ENCODE measurements at regions not wholly inside any gene's neighbourhood (a gene's known extent, or its start where the extent isn't known, plus 50 kb on each side); places are given as distances from the start of the nearest gene placed in this dataset.

- Histone ChIP-seq H3K27ac (ENCODE audit: low read depth, low read length) (no peak overlapping the region), H3K27me3 (ENCODE audit: insufficient read depth, low read length) (no peaks in the 10 kb centered on the region), H3K9me3 (ENCODE audit: control insufficient read depth in 1 of 2, low read length in 2 of 2) (no peaks in the 10 kb centered on the region), H3K4me3 (ENCODE audit: low read length in 2 of 2) (no peak overlapping the region), H3K4me1 (ENCODE audit: insufficient read depth, low read length) (no peaks in the 10 kb centered on the region), H3K36me3 (ENCODE audit: insufficient read depth, low read length) (no peaks in the 10 kb centered on the region)
- no peaks in the 10 kb centered on the region for H3K36me3 Mint-ChIP-seq
- CTCF ChIA-PET (ENCODE audit: partially characterized antibody) = interaction anchor here (1.0 kb wide), 1 partner anchor 9 kb away, joined by 3 read pairs; no protein-coding TSS in a partner anchor
- H3K27ac Mint-ChIP-seq = no peak overlapping the region
- H3K9me3 Mint-ChIP-seq = no peaks in the 10 kb centered on the region
- no peak overlapping the region for H3K4me3 Mint-ChIP-seq
- peaks cover 0 to 1% of the 10 kb centered on the region in 2 donors for H3K27me3 Mint-ChIP-seq
- no peaks in the 10 kb centered on the region for H3K4me1 Mint-ChIP-seq
- intact Hi-C loops (cut with micrococcal nuclease) = no loop called here
- POLR2A ChIA-PET (ENCODE audit: partially characterized antibody) = no interaction called here
- DNase-seq = no peak
These were observed 361.9 kb upstream of the RASGEF1B start for GRCh38 chr4:81833576-81833975.

- H3K27me3 ChIP-seq (ENCODE audit: insufficient read depth, low read length) = no peaks in the 10 kb centered on the region
- no peak overlapping the region for H3K27ac ChIP-seq (ENCODE audit: low read depth, low read length)
- Mint-ChIP-seq H3K36me3 (no peaks in the 10 kb centered on the region), H3K4me1 (no peaks in the 10 kb centered on the region), H3K9me3 (peaks cover 0 to 2% (median 0%) of the 10 kb centered on the region in 8 donors), H3K27me3 (peaks cover 0 to 3% of the 10 kb centered on the region in 2 donors), H3K4me3 (no peak overlapping the region), H3K27ac (no peak overlapping the region)
- POLR2A ChIA-PET (ENCODE audit: partially characterized antibody) = no interaction called here
- H3K36me3 ChIP-seq (ENCODE audit: insufficient read depth, low read length) = no peaks in the 10 kb centered on the region
- no peak for DNase-seq
- H3K4me1 ChIP-seq (ENCODE audit: insufficient read depth, low read length) = no peaks in the 10 kb centered on the region
- no peak overlapping the region for H3K4me3 ChIP-seq (ENCODE audit: low read length in 2 of 2)
- intact Hi-C loops (cut with micrococcal nuclease) = no loop called here
- H3K9me3 ChIP-seq (ENCODE audit: control insufficient read depth in 1 of 2, low read length in 2 of 2) = no peaks in the 10 kb centered on the region
- CTCF ChIA-PET (ENCODE audit: partially characterized antibody) = interaction anchor here (1.4 kb wide), 1 partner anchor 362 kb away, joined by 6 read pairs; no protein-coding TSS in a partner anchor
These were observed 357.3 kb upstream of the RASGEF1B start for GRCh38 chr4:81828991-81829390.

- Mint-ChIP-seq H3K27me3 (peaks cover 0 to 3% of the 10 kb centered on the region in 2 donors), H3K9me3 (peaks cover 0 to 2% (median 0%) of the 10 kb centered on the region in 8 donors), H3K27ac (no peak overlapping the region), H3K4me3 (no peak overlapping the region), H3K4me1 (no peaks in the 10 kb centered on the region), H3K36me3 (no peaks in the 10 kb centered on the region)
- Histone ChIP-seq H3K4me1 (ENCODE audit: insufficient read depth, low read length) (no peaks in the 10 kb centered on the region), H3K4me3 (ENCODE audit: low read length in 2 of 2) (no peak overlapping the region), H3K27me3 (ENCODE audit: insufficient read depth, low read length) (no peaks in the 10 kb centered on the region), H3K36me3 (ENCODE audit: insufficient read depth, low read length) (no peaks in the 10 kb centered on the region), H3K9me3 (ENCODE audit: control insufficient read depth in 1 of 2, low read length in 2 of 2) (no peaks in the 10 kb centered on the region), H3K27ac (ENCODE audit: low read depth, low read length) (no peak overlapping the region)
- intact Hi-C loops (cut with micrococcal nuclease) = no loop called here
- no peak for DNase-seq
- CTCF ChIA-PET (ENCODE audit: partially characterized antibody) = no interaction called here
- POLR2A ChIA-PET (ENCODE audit: partially characterized antibody) = no interaction called here
These were observed 356.0 kb upstream of the RASGEF1B start for GRCh38 chr4:81827577-81828202.

GRCh38 chr4:81826817-81827424, 355.2 kb upstream of the RASGEF1B start:
- POLR2A ChIA-PET (ENCODE audit: partially characterized antibody) = no interaction called here
- Mint-ChIP-seq H3K27me3 (peaks cover 0 to 3% of the 10 kb centered on the region in 2 donors), H3K9me3 (peaks cover 0 to 2% (median 0%) of the 10 kb centered on the region in 8 donors), H3K4me1 (no peaks in the 10 kb centered on the region), H3K4me3 (no peak overlapping the region), H3K36me3 (no peaks in the 10 kb centered on the region), H3K27ac (no peak overlapping the region)
- no peak overlapping the region for H3K27ac ChIP-seq (ENCODE audit: low read depth, low read length)
- H3K27me3 ChIP-seq (ENCODE audit: insufficient read depth, low read length) = no peaks in the 10 kb centered on the region
- H3K4me3 ChIP-seq (ENCODE audit: low read length in 2 of 2) = no peak overlapping the region
- CTCF ChIA-PET (ENCODE audit: partially characterized antibody) = no interaction called here
- H3K9me3 ChIP-seq (ENCODE audit: control insufficient read depth in 1 of 2, low read length in 2 of 2) = no peaks in the 10 kb centered on the region
- H3K36me3 ChIP-seq (ENCODE audit: insufficient read depth, low read length) = no peaks in the 10 kb centered on the region
- no peak for DNase-seq
- H3K4me1 ChIP-seq (ENCODE audit: insufficient read depth, low read length) = no peaks in the 10 kb centered on the region
- intact Hi-C loops (cut with micrococcal nuclease) = no loop called here

- Histone ChIP-seq H3K4me1 (ENCODE audit: insufficient read depth, low read length) (no peaks in the 10 kb centered on the region), H3K36me3 (ENCODE audit: insufficient read depth, low read length) (no peaks in the 10 kb centered on the region), H3K9me3 (ENCODE audit: control insufficient read depth in 1 of 2, low read length in 2 of 2) (no peaks in the 10 kb centered on the region), H3K4me3 (ENCODE audit: low read length in 2 of 2) (no peak overlapping the region), H3K27me3 (ENCODE audit: insufficient read depth, low read length) (no peaks in the 10 kb centered on the region), H3K27ac (ENCODE audit: low read depth, low read length) (no peak overlapping the region)
- ChIA-PET CTCF (ENCODE audit: partially characterized antibody) (no interaction called here), POLR2A (ENCODE audit: partially characterized antibody) (no interaction called here)
- Mint-ChIP-seq H3K27me3 (peaks cover 0 to 5% of the 10 kb centered on the region in 2 donors), H3K4me3 (no peak overlapping the region), H3K4me1 (no peaks in the 10 kb centered on the region), H3K9me3 (peaks cover 0 to 2% (median 0%) of the 10 kb centered on the region in 8 donors), H3K27ac (no peak overlapping the region), H3K36me3 (no peaks in the 10 kb centered on the region)
- intact Hi-C loops (cut with micrococcal nuclease) = no loop called here
- no peak for DNase-seq
These were observed 354.6 kb upstream of the RASGEF1B start for GRCh38 chr4:81826335-81826734.

- no peak overlapping the region for H3K4me3 Mint-ChIP-seq
- no peaks in the 10 kb centered on the region for H3K4me1 Mint-ChIP-seq
- H3K27me3 Mint-ChIP-seq = peaks cover 13 to 17% of the 10 kb centered on the region in 2 donors
- H3K9me3 Mint-ChIP-seq = peaks cover 0 to 2% (median 0%) of the 10 kb centered on the region in 8 donors
- no peak overlapping the region for H3K27ac Mint-ChIP-seq
- ChIA-PET CTCF (ENCODE audit: partially characterized antibody) (no interaction called here), POLR2A (ENCODE audit: partially characterized antibody) (no interaction called here)
- no peak overlapping the region for H3K4me3 ChIP-seq (ENCODE audit: low read length in 2 of 2)
- no peaks in the 10 kb centered on the region for H3K36me3 Mint-ChIP-seq
- H3K4me1 ChIP-seq (ENCODE audit: insufficient read depth, low read length) = no peaks in the 10 kb centered on the region
- intact Hi-C loops (cut with micrococcal nuclease) = no loop called here
- no peak overlapping the region for H3K27ac ChIP-seq (ENCODE audit: low read depth, low read length)
- no peaks in the 10 kb centered on the region for H3K9me3 ChIP-seq (ENCODE audit: control insufficient read depth in 1 of 2, low read length in 2 of 2)
- no peaks in the 10 kb centered on the region for H3K36me3 ChIP-seq (ENCODE audit: insufficient read depth, low read length)
- no peaks in the 10 kb centered on the region for H3K27me3 ChIP-seq (ENCODE audit: insufficient read depth, low read length)
- no peak for DNase-seq
These were observed 346.7 kb upstream of the RASGEF1B start for GRCh38 chr4:81818385-81818920.

DNA sequence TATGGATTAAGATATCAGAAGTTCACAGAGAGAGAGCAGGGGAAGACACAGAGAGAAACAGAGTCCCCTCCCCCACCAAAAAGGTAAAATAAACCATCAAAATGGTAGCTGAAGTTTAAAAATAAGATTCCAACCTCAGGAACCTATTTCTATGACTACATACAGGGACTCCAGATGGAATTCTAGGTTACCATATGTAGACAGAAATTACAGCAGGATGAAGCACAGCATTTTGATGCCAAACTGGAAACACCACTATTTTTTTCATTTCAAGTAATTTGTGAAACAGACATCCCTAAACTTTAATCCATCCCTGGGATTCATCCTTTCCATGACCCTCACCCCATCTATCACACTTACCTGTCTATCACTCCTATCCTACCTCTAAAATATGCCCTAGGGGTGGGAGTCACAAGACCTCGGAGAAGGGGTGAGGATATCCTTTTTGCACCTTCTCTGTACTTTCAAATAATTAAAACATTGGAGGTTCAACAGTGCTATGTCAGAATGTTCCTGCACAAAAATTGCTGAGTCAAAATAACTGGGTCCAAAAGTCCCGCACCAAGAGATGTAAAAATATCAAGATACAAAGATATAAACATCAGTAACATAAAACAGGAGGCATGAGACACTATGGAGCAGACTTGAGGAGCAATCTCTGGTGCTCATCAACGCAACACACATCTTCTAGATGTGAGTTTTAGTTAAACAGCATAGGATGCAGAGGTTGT, 344.5 kb upstream of the RASGEF1B start:
- ChIA-PET POLR2A (ENCODE audit: partially characterized antibody) (no interaction called here), CTCF (ENCODE audit: partially characterized antibody) (no interaction called here)
- Histone ChIP-seq H3K9me3 (ENCODE audit: control insufficient read depth in 1 of 2, low read length in 2 of 2) (no peaks in the 10 kb centered on the region), H3K27ac (ENCODE audit: low read depth, low read length) (no peak overlapping the region), H3K36me3 (ENCODE audit: insufficient read depth, low read length) (no peaks in the 10 kb centered on the region), H3K27me3 (ENCODE audit: insufficient read depth, low read length) (no peaks in the 10 kb centered on the region), H3K4me3 (ENCODE audit: low read length in 2 of 2) (no peak overlapping the region), H3K4me1 (ENCODE audit: insufficient read depth, low read length) (no peaks in the 10 kb centered on the region)
- Mint-ChIP-seq H3K4me3 (no peak overlapping the region), H3K27ac (no peak overlapping the region), H3K36me3 (no peaks in the 10 kb centered on the region), H3K4me1 (no peaks in the 10 kb centered on the region), H3K27me3 (peaks cover 16 to 17% of the 10 kb centered on the region in 2 donors), H3K9me3 (peaks cover 0 to 2% (median 0%) of the 10 kb centered on the region in 8 donors)
- intact Hi-C loops (cut with micrococcal nuclease) = no loop called here
- DNase-seq = no peak
